Caco-2 (cell line): ENCODE measurements at regions not wholly inside any gene's neighbourhood (a gene's known extent, or its start where the extent isn't known, plus 50 kb on each side); places are given as distances from the start of the nearest gene placed in this dataset.

Experiments used
- BruUV-seq: library from RNA; stranded (reverse); fragments of 400-500 nt; replicated peaks from 2 replicates; lab custom pipeline; 2021; lab: Mats Ljungman, UMichigan
- CTCF ChIA-PET: fragments of 300-600 bp; sonication (Branson Sonifier 250); formaldehyde crosslinking; loops from one replicate; lab custom pipeline; 2022; ENCODE audit warnings: antibody characterized with exemption; lab: Charles Lee
- POLR2A ChIA-PET: fragments of 300-600 bp; sonication (Branson Sonifier 250); formaldehyde crosslinking; loops from one replicate; lab custom pipeline; 2022; ENCODE audit warnings: antibody characterized with exemption; lab: Charles Lee
- DNase-seq, 2 experiments: peaks; one replicate each; pipeline versions ENCODE4 v3.0.0 to v3.0.0-alpha.2; 2020 to 2022
- H3K27me3 ChIP-seq: replicated peaks from 2 replicates; pipeline ENCODE4 v1.6.0; 2011; ENCODE audit warnings: low read length; ENCODE audit not compliant: control insufficient read depth, insufficient read depth
- H3K36me3 ChIP-seq: 2 replicates; pipeline ENCODE4 v1.5.1; 2011; ENCODE audit warnings: low read length; ENCODE audit not compliant: control insufficient read depth, insufficient read depth
- H3K4me1 ChIP-seq: fragments of 250-450 bp; sonication (Bioruptor Pico); 2 replicates; pipeline ENCODE4 v1.5.1; 2020; ENCODE audit warnings: mild to moderate bottlenecking
- H3K4me3 ChIP-seq: 2 replicates; pipeline ENCODE4 v1.5.1; 2011; ENCODE audit warnings: low read depth, mild to moderate bottlenecking, control low read depth, low read length
- H3K9me3 ChIP-seq: fragments of 250-450 bp; sonication (Bioruptor Pico); 2 replicates; pipeline ENCODE4 v1.5.1; 2020; ENCODE audit warnings: mild to moderate bottlenecking, moderate library complexity
- H3K27ac Mint-ChIP-seq: one replicate; pipeline ENCODE4 v1.8.0; 2022; ENCODE audit warnings: mixed read lengths; ENCODE audit not compliant: unreplicated experiment
- H3K27me3 Mint-ChIP-seq: one replicate; pipeline ENCODE4 v1.8.0; 2022; ENCODE audit warnings: mixed read lengths; ENCODE audit not compliant: insufficient read depth, unreplicated experiment
- H3K36me3 Mint-ChIP-seq: one replicate; pipeline ENCODE4 v1.8.0; 2022; ENCODE audit warnings: mild to moderate bottlenecking, mixed read lengths; ENCODE audit not compliant: insufficient read depth, unreplicated experiment
- H3K4me1 Mint-ChIP-seq: one replicate; pipeline ENCODE4 v1.8.0; 2022; ENCODE audit warnings: low read depth, mixed read lengths; ENCODE audit not compliant: unreplicated experiment
- H3K4me3 Mint-ChIP-seq: one replicate; pipeline ENCODE4 v1.8.0; 2022; ENCODE audit warnings: mild to moderate bottlenecking, moderate library complexity, mixed read lengths; ENCODE audit not compliant: unreplicated experiment
- H3K9me3 Mint-ChIP-seq: one replicate; pipeline ENCODE4 v1.8.0; 2022; ENCODE audit warnings: mixed read lengths; ENCODE audit not compliant: unreplicated experiment
- CTCF ChIP-seq, 2 experiments: fragments of 200-600 bp in 1 of 2; IDR thresholded peaks; 1 replicate in 1 of 2; 2 replicates in 1 of 2; pipeline versions ENCODE4 v1.5.1 to v1.8.0; 2011 to 2022; ENCODE audit warnings: antibody characterized with exemption in 1 of 2, control low read depth in 1 of 2, inconsistent platforms in 1 of 2, low read depth in 1 of 2, low read length in 1 of 2, mild to moderate bottlenecking in 1 of 2, moderate library complexity in 1 of 2; ENCODE audit not compliant: insufficient read depth in 1 of 2, severe bottlenecking in 1 of 2, unreplicated experiment in 1 of 2
- intact Hi-C: fragments of 100-400 bp; cut with micrococcal nuclease; formaldehyde crosslinking; loops from one replicate; pipeline ENCODE4 v1.10.0; 2022; ENCODE audit not compliant: unreplicated experiment

GRCh38 chr1:25073640-25074270 lies 143.7 kb upstream of the RUNX3 start:
- no peaks in the 10 kb centered on the region for H3K27me3 ChIP-seq
- BruUV-seq, result no TSS peak
- H3K4me3 Mint-ChIP-seq, result no peak overlapping the region
- H3K36me3 Mint-ChIP-seq, result no peaks in the 10 kb centered on the region
- H3K27ac Mint-ChIP-seq, result no peak overlapping the region
- H3K27me3 Mint-ChIP-seq, result no peaks in the 10 kb centered on the region
- intact Hi-C loops, result no loop called here
- POLR2A ChIA-PET, result no interaction called here
- H3K4me3 ChIP-seq, result no peak overlapping the region
- no peak for TF ChIP-seq CTCF (IDR thresholded peaks at IDR 0.05; ENCODE audit: insufficient read depth in 1 of 2, low read depth in 1 of 2, low read length in 1 of 2, severe bottlenecking in 1 of 2, unreplicated experiment in 1 of 2)
- no peaks in the 10 kb centered on the region for H3K9me3 Mint-ChIP-seq
- H3K36me3 ChIP-seq, result no peaks in the 10 kb centered on the region
- H3K4me1 Mint-ChIP-seq, result no peaks in the 10 kb centered on the region
- H3K4me1 ChIP-seq, result no peaks in the 10 kb centered on the region
- CTCF ChIA-PET, result no interaction called here
- DNase-seq, result no peak
- no peaks in the 10 kb centered on the region for H3K9me3 ChIP-seq

GRCh38 chr1:25072461-25072860 lies 142.4 kb upstream of the RUNX3 start:
- Mint-ChIP-seq H3K27ac (no peak overlapping the region), H3K4me1 (no peaks in the 10 kb centered on the region), H3K36me3 (no peaks in the 10 kb centered on the region), H3K4me3 (no peak overlapping the region), H3K9me3 (no peaks in the 10 kb centered on the region), H3K27me3 (no peaks in the 10 kb centered on the region)
- BruUV-seq, result no TSS peak
- H3K9me3 ChIP-seq, result no peaks in the 10 kb centered on the region
- ChIA-PET CTCF (no interaction called here), POLR2A (no interaction called here)
- no peaks in the 10 kb centered on the region for H3K27me3 ChIP-seq
- no peak for DNase-seq
- no peaks in the 10 kb centered on the region for H3K36me3 ChIP-seq
- H3K4me1 ChIP-seq, result no peaks in the 10 kb centered on the region
- intact Hi-C loops, result no loop called here
- H3K4me3 ChIP-seq, result no peak overlapping the region
- TF ChIP-seq CTCF (IDR thresholded peaks at IDR 0.05; ENCODE audit: insufficient read depth in 1 of 2, low read depth in 1 of 2, low read length in 1 of 2, severe bottlenecking in 1 of 2, unreplicated experiment in 1 of 2), result no peak

- H3K4me3 ChIP-seq, result no peak overlapping the region
- H3K4me1 ChIP-seq, result no peaks in the 10 kb centered on the region
- POLR2A ChIA-PET, result interaction anchor here (0.7 kb wide), 1 partner anchor 15 kb away, joined by 6 read pairs; no protein-coding TSS in a partner anchor
- DNase-seq, result no peak
- Mint-ChIP-seq H3K36me3 (no peaks in the 10 kb centered on the region), H3K4me1 (no peaks in the 10 kb centered on the region), H3K27me3 (no peaks in the 10 kb centered on the region), H3K4me3 (no peak overlapping the region), H3K27ac (no peak overlapping the region), H3K9me3 (no peaks in the 10 kb centered on the region)
- no peak for TF ChIP-seq CTCF (IDR thresholded peaks at IDR 0.05; ENCODE audit: insufficient read depth in 1 of 2, low read depth in 1 of 2, low read length in 1 of 2, severe bottlenecking in 1 of 2, unreplicated experiment in 1 of 2)
- intact Hi-C loops, result no loop called here
- no peaks in the 10 kb centered on the region for H3K27me3 ChIP-seq
- CTCF ChIA-PET, result interaction anchor here (0.6 kb wide), 1 partner anchor 32 kb away, joined by 3 read pairs; no protein-coding TSS in a partner anchor
- H3K36me3 ChIP-seq, result no peaks in the 10 kb centered on the region
- no peaks in the 10 kb centered on the region for H3K9me3 ChIP-seq
- BruUV-seq, result no TSS peak
Observed at GRCh38 chr1:25068829-25069228, 138.8 kb upstream of the RUNX3 start.
